Vagina (tissue), 2 donors: ENCODE measurements at regions not wholly inside any gene's neighbourhood (a gene's known extent, or its start where the extent isn't known, plus 50 kb on each side); places are given as distances from the start of the nearest gene placed in this dataset.

Experiments used
- DNase-seq, 2 donors: peaks; one replicate each; pipeline ENCODE4 v3.0.0-alpha.2; 2017; ENCODE audit errors: extremely low spot score in 2 of 2
- H3K27ac ChIP-seq: fragments of 200-600 bp; sonication (generic); one replicate; pipeline ENCODE4 v1.5.1; 2019
- H3K27me3 ChIP-seq: fragments of 200-600 bp; sonication (generic); one replicate; pipeline ENCODE4 v1.5.1; 2019
- H3K36me3 ChIP-seq, 2 donors: fragments of 200-600 bp; sonication (generic); one replicate each; pipeline ENCODE4 v1.5.1; 2017 to 2019
- H3K4me1 ChIP-seq: fragments of 200-600 bp; sonication (generic); one replicate; pipeline ENCODE4 v1.5.1; 2019
- H3K4me3 ChIP-seq, 2 donors: fragments of 200-600 bp; sonication (generic); 1 replicate in 1 of 2; 2 replicates in 1 of 2; pipeline ENCODE4 v1.5.1; 2016 to 2019
- H3K9me3 ChIP-seq: fragments of 200-600 bp; sonication (generic); one replicate; pipeline ENCODE4 v1.5.1; 2019
- CTCF ChIP-seq, 3 experiments: fragments of 450-650 bp in 2 of 3; fragments of 200-600 bp in 1 of 3; sonication (generic) in 1 of 3; IDR thresholded peaks; one replicate each; pipeline ENCODE4 v1.5.1; 2017 to 2019; ENCODE audit warnings: antibody characterized with exemption in 3 of 3, mild to moderate bottlenecking in 2 of 3, moderate library complexity in 2 of 3
- POLR2A ChIP-seq, 2 donors: fragments of 450-650 bp; IDR thresholded peaks; one replicate each; pipeline ENCODE4 v1.6.1; 2017; ENCODE audit warnings: antibody characterized with exemption in 2 of 2, mild to moderate bottlenecking in 2 of 2, moderate library complexity in 2 of 2
- POLR2AphosphoS5 ChIP-seq, 2 donors: sonication (generic); formaldehyde crosslinking; IDR thresholded peaks; one replicate each; pipeline ENCODE4 v1.9.0; 2017; ENCODE audit warnings: antibody characterized with exemption in 2 of 2, mild to moderate bottlenecking in 2 of 2, low read depth in 1 of 2; ENCODE audit not compliant: insufficient read depth in 1 of 2
- intact Hi-C: fragments of 100-400 bp; cut with DNase I; formaldehyde crosslinking; loops from one replicate; pipeline ENCODE4 v1.15.1; 2023

- intact Hi-C loops: no loop called here
- TF ChIP-seq POLR2AphosphoS5 (IDR thresholded peaks at IDR 0.05; ENCODE audit: insufficient read depth in 1 of 2, low read depth in 1 of 2) (no peak), POLR2A (IDR thresholded peaks at IDR 0.05) (no peak), CTCF (IDR thresholded peaks at IDR 0.05) (no peak)
- Histone ChIP-seq H3K4me1 (no peaks in the 10 kb centered on the region), H3K36me3 (no peaks in the 10 kb centered on the region), H3K4me3 (no peak overlapping the region), H3K27me3 (no peaks in the 10 kb centered on the region), H3K27ac (no peak overlapping the region), H3K9me3 (no peaks in the 10 kb centered on the region)
- no peak for DNase-seq
Observed at GRCh38 chr5:114184006-114184405, 177.9 kb upstream of the KCNN2 start.

GRCh38 chr5:114185274-114185673, 176.6 kb upstream of the KCNN2 start:
- Histone ChIP-seq H3K9me3 (no peaks in the 10 kb centered on the region), H3K36me3 (no peaks in the 10 kb centered on the region), H3K27me3 (no peaks in the 10 kb centered on the region), H3K4me1 (no peaks in the 10 kb centered on the region), H3K27ac (no peak overlapping the region), H3K4me3 (no peak overlapping the region)
- intact Hi-C loops: no loop called here
- no peak for DNase-seq
- TF ChIP-seq POLR2AphosphoS5 (IDR thresholded peaks at IDR 0.05; ENCODE audit: insufficient read depth in 1 of 2, low read depth in 1 of 2) (no peak), POLR2A (IDR thresholded peaks at IDR 0.05) (no peak), CTCF (IDR thresholded peaks at IDR 0.05) (no peak)

DNA sequence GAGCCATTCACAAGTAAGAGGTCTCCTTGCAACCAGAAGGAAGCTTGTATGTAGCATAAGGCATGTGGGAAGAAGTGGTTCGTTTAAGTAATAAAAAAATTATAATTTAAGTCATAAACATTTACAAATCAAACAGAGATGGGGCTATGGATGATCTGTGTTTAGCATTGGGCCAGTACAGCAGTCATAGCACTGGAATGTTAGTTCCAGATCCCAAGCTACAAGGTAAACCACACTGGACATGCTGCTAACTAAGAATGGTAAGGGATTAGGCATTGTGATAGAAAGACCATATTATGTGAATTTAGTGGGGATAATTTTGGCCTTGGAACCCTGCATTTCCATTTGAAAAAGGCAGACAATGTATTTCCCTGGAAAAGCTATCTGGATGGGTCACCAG, 170.4 kb upstream of the KCNN2 start:
- TF ChIP-seq POLR2A (IDR thresholded peaks at IDR 0.05) (no peak), POLR2AphosphoS5 (IDR thresholded peaks at IDR 0.05; ENCODE audit: insufficient read depth in 1 of 2, low read depth in 1 of 2) (no peak), CTCF (IDR thresholded peaks at IDR 0.05) (no peak)

GRCh38 chr5:114192108-114192507, 169.8 kb upstream of the KCNN2 start:
- Histone ChIP-seq H3K36me3 (no peaks in the 10 kb centered on the region), H3K27me3 (no peaks in the 10 kb centered on the region), H3K9me3 (no peaks in the 10 kb centered on the region), H3K27ac (no peak overlapping the region), H3K4me3 (no peak overlapping the region), H3K4me1 (no peaks in the 10 kb centered on the region)
- DNase-seq: no peak
- no peak for TF ChIP-seq CTCF (IDR thresholded peaks at IDR 0.05)
- TF ChIP-seq POLR2AphosphoS5 (IDR thresholded peaks at IDR 0.05; ENCODE audit: insufficient read depth in 1 of 2, low read depth in 1 of 2): no peak
- no peak for TF ChIP-seq POLR2A (IDR thresholded peaks at IDR 0.05)
- intact Hi-C loops: no loop called here

More for the DNA sequence above, 170.4 kb upstream of the KCNN2 start:
- Histone ChIP-seq H3K4me1 (no peaks in the 10 kb centered on the region), H3K4me3 (no peak overlapping the region), H3K9me3 (no peaks in the 10 kb centered on the region), H3K27me3 (no peaks in the 10 kb centered on the region), H3K36me3 (no peaks in the 10 kb centered on the region), H3K27ac (no peak overlapping the region)
- no peak for DNase-seq
- intact Hi-C loops: no loop called here

DNA sequence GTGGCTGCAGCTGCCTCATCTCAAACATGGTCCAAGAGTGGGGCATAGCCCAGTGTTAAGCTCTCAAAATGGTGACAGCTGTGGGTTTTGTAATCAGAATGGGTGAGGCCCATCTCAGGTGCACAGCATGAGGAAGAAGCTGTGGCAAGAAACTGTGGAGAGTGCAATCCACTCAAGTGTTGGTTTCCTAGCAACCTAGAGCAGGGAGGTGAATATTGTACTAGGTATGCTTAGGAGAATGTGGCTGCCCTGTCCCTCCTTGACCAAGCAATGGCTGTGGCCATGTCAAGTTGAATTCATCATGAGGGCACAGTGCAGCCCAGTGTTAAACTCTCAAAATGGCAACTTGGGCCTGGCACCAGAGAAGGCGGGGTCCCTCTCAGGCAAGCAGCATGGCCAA, 160.5 kb upstream of the KCNN2 start:
- no peak for DNase-seq
- Histone ChIP-seq H3K27me3 (no peaks in the 10 kb centered on the region), H3K36me3 (no peaks in the 10 kb centered on the region), H3K4me1 (no peaks in the 10 kb centered on the region), H3K9me3 (no peaks in the 10 kb centered on the region), H3K4me3 (no peak overlapping the region), H3K27ac (no peak overlapping the region)
- TF ChIP-seq POLR2AphosphoS5 (IDR thresholded peaks at IDR 0.05; ENCODE audit: insufficient read depth in 1 of 2, low read depth in 1 of 2) (no peak), POLR2A (IDR thresholded peaks at IDR 0.05) (no peak), CTCF (IDR thresholded peaks at IDR 0.05) (no peak)
- intact Hi-C loops: no loop called here
